Tibial artery (tissue), 4 donors: ENCODE measurements at regions not wholly inside any gene's neighbourhood (a gene's known extent, or its start where the extent isn't known, plus 50 kb on each side); places are given as distances from the start of the nearest gene placed in this dataset.

Experiments
- DNase-seq, 2 donors: peaks; one replicate each; pipeline ENCODE4 v3.0.0-alpha.2; 2019
- H3K27ac ChIP-seq, 2 donors: fragments of 200-600 bp; sonication (generic) in 1 of 2; 1 replicate in 1 of 2; 2 replicates in 1 of 2; pipeline ENCODE4 v1.5.1; 2018 to 2019; ENCODE audit warnings: mild to moderate bottlenecking in 1 of 2
- H3K27me3 ChIP-seq, 2 donors: fragments of 200-600 bp; sonication (generic) in 1 of 2; one replicate each; pipeline versions ENCODE4 v1.5.1 to v1.6.0; 2016 to 2019
- H3K36me3 ChIP-seq, 3 donors: fragments of 200-600 bp; sonication (generic) in 2 of 3; one replicate each; pipeline ENCODE4 v1.5.1; 2016 to 2019; ENCODE audit warnings: mild to moderate bottlenecking in 2 of 3
- H3K4me1 ChIP-seq, 4 donors: fragments of 200-600 bp; sonication (generic) in 2 of 4; 1 replicate in 3 of 4; 2 replicates in 1 of 4; pipeline ENCODE4 v1.5.1; 2016 to 2019
- H3K4me3 ChIP-seq, 2 donors: fragments of 200-600 bp; sonication (generic) in 1 of 2; 1 replicate in 1 of 2; 2 replicates in 1 of 2; pipeline ENCODE4 v1.5.1; 2018 to 2019; ENCODE audit warnings: mild to moderate bottlenecking in 2 of 2
- H3K9me3 ChIP-seq, 3 donors: fragments of 200-600 bp; sonication (generic) in 1 of 3; one replicate each; pipeline ENCODE4 v1.5.1; 2016 to 2019
- intact Hi-C: fragments of 100-400 bp; cut with DNase I; formaldehyde crosslinking; loops from one replicate; pipeline ENCODE4 v1.15.0; 2023; ENCODE audit warnings: low total_unique reads
- TF ChIP-seq, protein P1 (sequence below), 2 experiments: fragments of 200-600 bp in 1 of 2; fragments of 450-650 bp in 1 of 2; IDR thresholded peaks; one replicate each; pipeline ENCODE4 v1.5.1; 2017 to 2019; ENCODE audit warnings: antibody characterized with exemption in 2 of 2, mild to moderate bottlenecking in 1 of 2, moderate library complexity in 1 of 2

GRCh38 chr15:47340571-47340920 lies 376.8 kb upstream of the SEMA6D start:
- Histone ChIP-seq H3K27me3 (no peaks in the 10 kb centered on the region), H3K4me1 (no peaks in the 10 kb centered on the region), H3K36me3 (no peaks in the 10 kb centered on the region), H3K9me3 (no peaks in the 10 kb centered on the region), H3K27ac (no peak overlapping the region), H3K4me3 (no peak overlapping the region)
- intact Hi-C loops, result no loop called here
- TF ChIP-seq, protein P1, sequence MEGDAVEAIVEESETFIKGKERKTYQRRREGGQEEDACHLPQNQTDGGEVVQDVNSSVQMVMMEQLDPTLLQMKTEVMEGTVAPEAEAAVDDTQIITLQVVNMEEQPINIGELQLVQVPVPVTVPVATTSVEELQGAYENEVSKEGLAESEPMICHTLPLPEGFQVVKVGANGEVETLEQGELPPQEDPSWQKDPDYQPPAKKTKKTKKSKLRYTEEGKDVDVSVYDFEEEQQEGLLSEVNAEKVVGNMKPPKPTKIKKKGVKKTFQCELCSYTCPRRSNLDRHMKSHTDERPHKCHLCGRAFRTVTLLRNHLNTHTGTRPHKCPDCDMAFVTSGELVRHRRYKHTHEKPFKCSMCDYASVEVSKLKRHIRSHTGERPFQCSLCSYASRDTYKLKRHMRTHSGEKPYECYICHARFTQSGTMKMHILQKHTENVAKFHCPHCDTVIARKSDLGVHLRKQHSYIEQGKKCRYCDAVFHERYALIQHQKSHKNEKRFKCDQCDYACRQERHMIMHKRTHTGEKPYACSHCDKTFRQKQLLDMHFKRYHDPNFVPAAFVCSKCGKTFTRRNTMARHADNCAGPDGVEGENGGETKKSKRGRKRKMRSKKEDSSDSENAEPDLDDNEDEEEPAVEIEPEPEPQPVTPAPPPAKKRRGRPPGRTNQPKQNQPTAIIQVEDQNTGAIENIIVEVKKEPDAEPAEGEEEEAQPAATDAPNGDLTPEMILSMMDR (IDR thresholded peaks at IDR 0.05), result no peak
- DNase-seq, result no peak

GRCh38 chr15:47349179-47349578 lies 368.1 kb upstream of the SEMA6D start:
- Histone ChIP-seq H3K4me3 (no peak overlapping the region), H3K27me3 (no peaks in the 10 kb centered on the region), H3K27ac (no peak overlapping the region), H3K36me3 (no peaks in the 10 kb centered on the region), H3K4me1 (no peaks in the 10 kb centered on the region), H3K9me3 (no peaks in the 10 kb centered on the region)
- intact Hi-C loops, result no loop called here
- DNase-seq, result no peak
- TF ChIP-seq, protein P1 (IDR thresholded peaks at IDR 0.05), result no peak

- Histone ChIP-seq H3K36me3 (no peaks in the 10 kb centered on the region), H3K4me1 (no peaks in the 10 kb centered on the region), H3K4me3 (no peak overlapping the region), H3K27me3 (no peaks in the 10 kb centered on the region), H3K9me3 (no peaks in the 10 kb centered on the region), H3K27ac (no peak overlapping the region)
- intact Hi-C loops, result no loop called here
- TF ChIP-seq, protein P1 (IDR thresholded peaks at IDR 0.05), result no peak
- no peak for DNase-seq
These were observed 365.8 kb upstream of the SEMA6D start for GRCh38 chr15:47351501-47351900.

DNA sequence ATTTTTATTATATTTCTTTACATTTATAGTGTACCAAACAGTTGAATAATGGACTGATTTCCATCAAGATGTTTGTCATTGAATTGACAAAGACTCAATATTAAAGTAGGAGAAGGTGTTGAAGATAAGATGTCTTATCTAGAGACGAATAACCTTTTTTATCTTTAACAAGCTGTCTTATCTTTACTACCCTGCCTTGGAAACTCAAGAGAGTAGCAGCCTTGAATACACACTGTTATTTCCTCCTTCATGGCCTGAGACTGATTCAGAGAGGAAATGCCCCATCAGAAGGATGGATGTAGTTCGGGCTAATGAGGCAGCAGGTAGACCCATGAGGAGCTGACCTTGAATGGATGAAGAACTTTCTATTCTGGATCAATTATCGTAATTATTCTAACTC lies 365.1 kb upstream of the SEMA6D start:
- Histone ChIP-seq H3K4me1 (no peaks in the 10 kb centered on the region), H3K27me3 (no peaks in the 10 kb centered on the region), H3K9me3 (no peaks in the 10 kb centered on the region), H3K4me3 (no peak overlapping the region), H3K36me3 (no peaks in the 10 kb centered on the region), H3K27ac (no peak overlapping the region)
- TF ChIP-seq, protein P1 (IDR thresholded peaks at IDR 0.05), result no peak
- intact Hi-C loops, result no loop called here
- no peak for DNase-seq

GRCh38 chr15:47355759-47356158 lies 361.5 kb upstream of the SEMA6D start:
- Histone ChIP-seq H3K9me3 (no peaks in the 10 kb centered on the region), H3K27ac (no peak overlapping the region), H3K4me1 (no peaks in the 10 kb centered on the region), H3K27me3 (no peaks in the 10 kb centered on the region), H3K36me3 (no peaks in the 10 kb centered on the region), H3K4me3 (no peak overlapping the region)
- TF ChIP-seq, protein P1 (IDR thresholded peaks at IDR 0.05), result no peak
- intact Hi-C loops, result no loop called here
- DNase-seq, result no peak

DNA sequence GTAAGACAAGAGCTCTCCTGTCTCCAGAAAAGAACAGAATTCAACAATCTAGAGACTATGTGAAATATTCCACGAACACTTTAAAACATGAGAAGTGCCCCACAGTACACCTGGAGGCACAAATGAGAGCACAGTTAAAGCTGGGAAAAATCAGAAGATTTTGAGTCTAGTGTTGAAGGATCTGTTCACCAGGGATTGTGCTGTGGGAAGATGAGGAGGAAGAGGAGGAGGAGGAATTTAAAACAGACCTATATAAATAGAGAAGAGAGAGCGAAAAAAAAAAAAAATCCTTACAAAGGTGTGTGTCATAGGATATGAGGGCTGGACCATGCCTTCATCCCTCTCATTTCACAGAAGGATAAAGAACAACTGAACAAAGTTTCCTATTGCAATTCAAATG lies 361.0 kb upstream of the SEMA6D start:
- no peaks in the 10 kb centered on the region for H3K27me3 ChIP-seq
- no peak for DNase-seq
- no peaks in the 10 kb centered on the region for H3K36me3 ChIP-seq
- intact Hi-C loops, result no loop called here
- no peak overlapping the region for H3K4me3 ChIP-seq
- no peaks in the 10 kb centered on the region for H3K4me1 ChIP-seq
- TF ChIP-seq, protein P1 (IDR thresholded peaks at IDR 0.05), result no peak
- H3K27ac ChIP-seq, result no peak overlapping the region
- no peaks in the 10 kb centered on the region for H3K9me3 ChIP-seq
